Mesendoderm (in vitro differentiated cells): ENCODE measurements at regions not wholly inside any gene's neighbourhood (a gene's known extent, or its start where the extent isn't known, plus 50 kb on each side); places are given as distances from the start of the nearest gene placed in this dataset.

Experiments used
- DNase-seq: peaks from one replicate; pipeline ENCODE4 v3.0.0; 2013
- H2AK5ac ChIP-seq: 2 replicates; pipeline ENCODE4 v1.6.1; 2013; ENCODE audit warnings: low read length, inconsistent platforms
- H2BK120ac ChIP-seq: 2 replicates; pipeline ENCODE4 v1.6.1; 2013; ENCODE audit warnings: low read depth, mild to moderate bottlenecking, low read length, moderate library complexity, mixed read lengths
- H2BK15ac ChIP-seq: replicated peaks from 2 replicates; pipeline ENCODE4 v1.6.1; 2013; ENCODE audit warnings: low read depth, mild to moderate bottlenecking, moderate library complexity
- H2BK5ac ChIP-seq: 2 replicates; pipeline ENCODE4 v1.6.1; 2013; ENCODE audit warnings: low read length, inconsistent platforms
- H3K18ac ChIP-seq: 2 replicates; pipeline ENCODE4 v1.6.1; 2013; ENCODE audit warnings: mild to moderate bottlenecking, low read length, mixed read lengths
- H3K23ac ChIP-seq: one replicate; pipeline ENCODE4 v1.6.1; 2013; ENCODE audit warnings: low read length
- H3K27ac ChIP-seq: 2 replicates; pipeline ENCODE4 v1.5.1; 2013; ENCODE audit warnings: low read depth, mild to moderate bottlenecking, inconsistent platforms, low read length, moderate library complexity
- H3K27me3 ChIP-seq: 2 replicates; pipeline ENCODE4 v1.6.1; 2013; ENCODE audit warnings: low read length, control low read depth, mild to moderate bottlenecking, inconsistent platforms; ENCODE audit not compliant: insufficient read depth, poor library complexity
- H3K36me3 ChIP-seq: 2 replicates; pipeline ENCODE4 v1.6.1; 2013; ENCODE audit warnings: low read length, inconsistent platforms; ENCODE audit not compliant: control insufficient read depth, insufficient read depth
- H3K4ac ChIP-seq: one replicate; pipeline ENCODE4 v1.6.1; 2013; ENCODE audit warnings: low read depth, mild to moderate bottlenecking, low read length, moderate library complexity
- H3K4me1 ChIP-seq: 2 replicates; pipeline ENCODE4 v1.6.1; 2013; ENCODE audit warnings: low read depth, low read length, inconsistent platforms; ENCODE audit not compliant: control insufficient read depth
- H3K4me2 ChIP-seq: 2 replicates; pipeline ENCODE4 v1.6.1; 2013; ENCODE audit warnings: low read length
- H3K4me3 ChIP-seq: 2 replicates; pipeline ENCODE4 v1.5.1; 2013; ENCODE audit warnings: mild to moderate bottlenecking, low read length
- H3K56ac ChIP-seq: one replicate; pipeline ENCODE4 v1.6.1; 2013; ENCODE audit warnings: low read length
- H3K79me1 ChIP-seq: 2 replicates; pipeline ENCODE4 v1.6.1; 2013; ENCODE audit warnings: low read length, inconsistent platforms
- H3K79me2 ChIP-seq: 2 replicates; pipeline ENCODE4 v1.6.1; 2013; ENCODE audit warnings: mild to moderate bottlenecking, low read length; ENCODE audit not compliant: control insufficient read depth, insufficient read depth
- H3K9ac ChIP-seq: 2 replicates; pipeline ENCODE4 v1.6.1; 2013; ENCODE audit warnings: low read length, inconsistent platforms
- H4K5ac ChIP-seq: one replicate; pipeline ENCODE4 v1.6.1; 2013; ENCODE audit warnings: low read length
- H4K8ac ChIP-seq: one replicate; pipeline ENCODE4 v1.6.1; 2013; ENCODE audit warnings: low read depth, mild to moderate bottlenecking, control low read depth, low read length, moderate library complexity
- WGBS: extraction: QIAGEN DNeasy Blood & Tissue Kit; methylation state at CpG from one replicate; pipeline ENCODE4 v1.1.7; 2013; ENCODE audit warnings: low lambda C conversion rate, missing lambda C conversion rate; ENCODE audit not compliant: insufficient coverage; ENCODE audit errors: extremely low coverage; 5-methylcytosine and 5-hydroxymethylcytosine counted together

GRCh38 chr13:85303630-85304029 lies 495.6 kb downstream of the SLITRK6 start:
- H3K4me2 ChIP-seq, result no peak overlapping the region
- H3K27ac ChIP-seq, result no peak overlapping the region
- no peak overlapping the region for H3K4me3 ChIP-seq
- H2BK5ac ChIP-seq, result no peak overlapping the region
- H3K18ac ChIP-seq, result no peak overlapping the region
- H4K5ac ChIP-seq, result no peak overlapping the region
- H3K79me2 ChIP-seq, result no peaks in the 10 kb centered on the region
- no peak overlapping the region for H3K56ac ChIP-seq
- H3K4ac ChIP-seq, result no peak overlapping the region
- H3K4me1 ChIP-seq, result no peaks in the 10 kb centered on the region
- H3K9ac ChIP-seq, result no peak overlapping the region
- DNase-seq, result no peak
- H2BK15ac ChIP-seq, result no peak overlapping the region
- H3K36me3 ChIP-seq, result no peaks in the 10 kb centered on the region
- H2AK5ac ChIP-seq, result no peak overlapping the region
- H3K79me1 ChIP-seq, result no peaks in the 10 kb centered on the region
- H2BK120ac ChIP-seq, result no peak overlapping the region
- no peaks in the 10 kb centered on the region for H3K27me3 ChIP-seq
- no CpG with 5 or more reads among the region's 4 CpGs for WGBS
- H3K23ac ChIP-seq, result no peak overlapping the region
- no peak overlapping the region for H4K8ac ChIP-seq

GRCh38 chr13:85298387-85298924 lies 500.8 kb downstream of the SLITRK6 start:
- Histone ChIP-seq H3K27ac (no peak overlapping the region), H3K9ac (no peak overlapping the region)

GRCh38 chr13:85288698-85289097 lies 510.5 kb downstream of the SLITRK6 start:
- Histone ChIP-seq H3K4me3 (no peak overlapping the region), H3K27ac (no peak overlapping the region)
- WGBS, result no CpG with 5 or more reads among the region's 1 CpG

More at GRCh38 chr13:85298387-85298924, 500.8 kb downstream of the SLITRK6 start:
- no CpG with 5 or more reads among the region's 1 CpG for WGBS
- H2AK5ac ChIP-seq, result no peak overlapping the region
- H3K4me3 ChIP-seq, result no peak overlapping the region
- peak; percentile 6 for DNase-seq
- H3K4me1 ChIP-seq, result no peaks in the 10 kb centered on the region
- no peak overlapping the region for H3K4me2 ChIP-seq
- H3K56ac ChIP-seq, result no peak overlapping the region
- no peaks in the 10 kb centered on the region for H3K79me2 ChIP-seq
- no peak overlapping the region for H3K18ac ChIP-seq
- H3K27me3 ChIP-seq, result no peaks in the 10 kb centered on the region
- no peak overlapping the region for H2BK15ac ChIP-seq
- no peak overlapping the region for H4K8ac ChIP-seq
- no peak overlapping the region for H2BK120ac ChIP-seq
- no peak overlapping the region for H4K5ac ChIP-seq
- H2BK5ac ChIP-seq, result no peak overlapping the region
- H3K23ac ChIP-seq, result no peak overlapping the region
- H3K79me1 ChIP-seq, result no peaks in the 10 kb centered on the region
- H3K4ac ChIP-seq, result no peak overlapping the region
- H3K36me3 ChIP-seq, result no peaks in the 10 kb centered on the region

GRCh38 chr13:85287528-85287927 lies 511.7 kb downstream of the SLITRK6 start:
- DNase-seq, result no peak
- no peaks in the 10 kb centered on the region for H3K79me2 ChIP-seq
- H3K4me2 ChIP-seq, result no peak overlapping the region
- no peak overlapping the region for H2BK5ac ChIP-seq
- no peak overlapping the region for H3K9ac ChIP-seq
- no peak overlapping the region for H2BK120ac ChIP-seq
- no peaks in the 10 kb centered on the region for H3K4me1 ChIP-seq
- H4K5ac ChIP-seq, result no peak overlapping the region
- no peak overlapping the region for H3K18ac ChIP-seq
- H3K4me3 ChIP-seq, result no peak overlapping the region
- no peak overlapping the region for H2BK15ac ChIP-seq
- H3K23ac ChIP-seq, result no peak overlapping the region
- H3K4ac ChIP-seq, result no peak overlapping the region
- no peak overlapping the region for H4K8ac ChIP-seq
- H3K27me3 ChIP-seq, result no peaks in the 10 kb centered on the region
- no peaks in the 10 kb centered on the region for H3K79me1 ChIP-seq
- no peaks in the 10 kb centered on the region for H3K36me3 ChIP-seq
- no peak overlapping the region for H2AK5ac ChIP-seq
- no peak overlapping the region for H3K27ac ChIP-seq
- no peak overlapping the region for H3K56ac ChIP-seq

More at GRCh38 chr13:85288698-85289097, 510.5 kb downstream of the SLITRK6 start:
- no peaks in the 10 kb centered on the region for H3K79me2 ChIP-seq
- no peak overlapping the region for H4K5ac ChIP-seq
- H3K79me1 ChIP-seq, result no peaks in the 10 kb centered on the region
- H3K18ac ChIP-seq, result no peak overlapping the region
- DNase-seq, result no peak
- H3K4ac ChIP-seq, result no peak overlapping the region
- no peak overlapping the region for H2BK5ac ChIP-seq
- no peak overlapping the region for H3K9ac ChIP-seq
- no peaks in the 10 kb centered on the region for H3K36me3 ChIP-seq
- no peak overlapping the region for H4K8ac ChIP-seq
- no peaks in the 10 kb centered on the region for H3K4me1 ChIP-seq
- H2BK15ac ChIP-seq, result no peak overlapping the region
- H2AK5ac ChIP-seq, result no peak overlapping the region
- H3K23ac ChIP-seq, result no peak overlapping the region
- H2BK120ac ChIP-seq, result no peak overlapping the region
- H3K27me3 ChIP-seq, result no peaks in the 10 kb centered on the region
- H3K4me2 ChIP-seq, result no peak overlapping the region
- no peak overlapping the region for H3K56ac ChIP-seq

GRCh38 chr13:85286081-85286480 lies 513.1 kb downstream of the SLITRK6 start:
- DNase-seq, result no peak
- Histone ChIP-seq H4K8ac (no peak overlapping the region), H3K79me2 (no peaks in the 10 kb centered on the region), H3K56ac (no peak overlapping the region), H3K18ac (no peak overlapping the region), H3K23ac (no peak overlapping the region), H2BK15ac (no peak overlapping the region), H3K27me3 (no peaks in the 10 kb centered on the region), H2BK5ac (no peak overlapping the region), H2BK120ac (no peak overlapping the region), H3K4ac (no peak overlapping the region), H3K9ac (no peak overlapping the region), H2AK5ac (no peak overlapping the region), H3K4me1 (no peaks in the 10 kb centered on the region), H3K36me3 (no peaks in the 10 kb centered on the region), H3K4me2 (no peak overlapping the region), H3K27ac (no peak overlapping the region), H3K79me1 (no peaks in the 10 kb centered on the region), H4K5ac (no peak overlapping the region), H3K4me3 (no peak overlapping the region)
- no CpG with 5 or more reads among the region's 1 CpG for WGBS

GRCh38 chr13:85284349-85284748 lies 514.9 kb downstream of the SLITRK6 start:
- Histone ChIP-seq H2BK15ac (no peak overlapping the region), H2AK5ac (no peak overlapping the region)
- DNase-seq, result no peak

More at GRCh38 chr13:85284349-85284748, 514.9 kb downstream of the SLITRK6 start:
- Histone ChIP-seq H3K56ac (no peak overlapping the region), H3K4me1 (no peaks in the 10 kb centered on the region), H3K27ac (no peak overlapping the region), H3K4me3 (no peak overlapping the region), H3K79me1 (no peaks in the 10 kb centered on the region), H4K5ac (no peak overlapping the region), H3K36me3 (no peaks in the 10 kb centered on the region), H3K79me2 (no peaks in the 10 kb centered on the region), H3K4ac (no peak overlapping the region), H2BK120ac (no peak overlapping the region), H3K9ac (no peak overlapping the region), H3K18ac (no peak overlapping the region), H3K27me3 (no peaks in the 10 kb centered on the region), H4K8ac (no peak overlapping the region), H3K23ac (no peak overlapping the region), H3K4me2 (no peak overlapping the region), H2BK5ac (no peak overlapping the region)
- no CpG with 5 or more reads among the region's 2 CpGs for WGBS
